Neural cell (in vitro differentiated cells): ENCODE measurements at regions not wholly inside any gene's neighbourhood (a gene's known extent, or its start where the extent isn't known, plus 50 kb on each side); places are given as distances from the start of the nearest gene placed in this dataset.

Experiments
- H2AFZ ChIP-seq: fragments of 200-600, 300-800 bp; sonication (generic), shearing (Covaris generic); 2 replicates; pipeline ENCODE4 v1.6.0; 2014; ENCODE audit warnings: low read depth, mild to moderate bottlenecking, antibody characterized with exemption, low read length, moderate library complexity
- H3F3A ChIP-seq: fragments of 200-600 bp; shearing (Covaris generic); 2 replicates; pipeline ENCODE4 v1.6.1; 2016; ENCODE audit warnings: mild to moderate bottlenecking, moderate library complexity, mixed read lengths, antibody characterized with exemption, low read length; ENCODE audit not compliant: insufficient read depth, poor library complexity, severe bottlenecking
- H3K27ac ChIP-seq: fragments of 200-600, 300-800 bp; sonication (generic), shearing (Covaris generic); 2 replicates; pipeline ENCODE4 v1.5.1; 2014; ENCODE audit warnings: mild to moderate bottlenecking, low read length, moderate library complexity
- H3K27me3 ChIP-seq: fragments of 300-800, 200-600 bp; sonication (generic), shearing (Covaris generic); 2 replicates; pipeline ENCODE4 v1.6.0; 2014; ENCODE audit warnings: mild to moderate bottlenecking, low read depth, low read length, moderate library complexity; ENCODE audit not compliant: insufficient read depth
- H3K36me3 ChIP-seq: fragments of 300-800, 200-600 bp; sonication (generic), shearing (Covaris generic); 2 replicates; pipeline ENCODE4 v1.5.1; 2014; ENCODE audit warnings: mild to moderate bottlenecking, antibody characterized with exemption, low read length, moderate library complexity; ENCODE audit not compliant: insufficient read depth
- H3K4me2 ChIP-seq: fragments of 300-800, 200-600 bp; sonication (generic), shearing (Covaris generic); 2 replicates; pipeline ENCODE4 v1.6.0; 2014; ENCODE audit warnings: mild to moderate bottlenecking, low read length
- H3K4me3 ChIP-seq: fragments of 300-800, 200-600 bp; sonication (generic), shearing (Covaris generic); 2 replicates; pipeline ENCODE4 v1.5.1; 2014; ENCODE audit warnings: mild to moderate bottlenecking, low read length, moderate library complexity
- H3K79me2 ChIP-seq: fragments of 200-600 bp; shearing (Covaris generic); replicated peaks from 2 replicates; pipeline ENCODE4 v1.6.0; 2014; ENCODE audit warnings: mild to moderate bottlenecking, low read length, moderate library complexity; ENCODE audit not compliant: insufficient read depth
- H3K9ac ChIP-seq: fragments of 300-800, 200-600 bp; sonication (generic), shearing (Covaris generic); 2 replicates; pipeline ENCODE4 v1.6.1; 2016; ENCODE audit warnings: mild to moderate bottlenecking, low read length, mixed read lengths
- H3K9me2 ChIP-seq: fragments of 200-600 bp; shearing (Covaris generic); 2 replicates; pipeline ENCODE4 v1.6.1; 2016; ENCODE audit warnings: mild to moderate bottlenecking, low read length, mixed read lengths; ENCODE audit not compliant: insufficient read depth
- H3K9me3 ChIP-seq: fragments of 200-600, 300-800 bp; sonication (generic), shearing (Covaris generic); 2 replicates; pipeline ENCODE4 v1.6.1; 2016; ENCODE audit warnings: mild to moderate bottlenecking, mixed run types, low read length, moderate library complexity, mixed read lengths
- H4K20me1 ChIP-seq: fragments of 200-600 bp; shearing (Covaris generic); 2 replicates; pipeline ENCODE4 v1.6.1; 2016; ENCODE audit warnings: mild to moderate bottlenecking, mixed run types; ENCODE audit not compliant: insufficient read depth
- EP300 ChIP-seq: fragments of 450-650 bp; conservative IDR thresholded peaks from 2 replicates; pipeline ENCODE4 v1.6.1; 2014; ENCODE audit warnings: antibody characterized with exemption, mild to moderate bottlenecking, moderate library complexity; ENCODE audit not compliant: poor library complexity, severe bottlenecking
- EZH2 ChIP-seq: fragments of 200-600, 300-800 bp; shearing (Covaris generic), sonication (generic); IDR thresholded peaks from 2 replicates; pipeline ENCODE4 v1.6.1; 2014; ENCODE audit warnings: antibody characterized with exemption, low read length, borderline replicate concordance, mild to moderate bottlenecking; ENCODE audit not compliant: insufficient read depth, poor library complexity, severe bottlenecking
- MXI1 ChIP-seq: fragments of 450-650 bp; conservative IDR thresholded peaks from 2 replicates; pipeline ENCODE4 v1.6.1; 2014; ENCODE audit warnings: antibody characterized with exemption, mild to moderate bottlenecking; ENCODE audit not compliant: poor library complexity, severe bottlenecking
- POLR2AphosphoS5 ChIP-seq: IDR thresholded peaks from 2 replicates; pipeline ENCODE4 v1.6.1; 2012
- RAD21 ChIP-seq: fragments of 450-650 bp; conservative IDR thresholded peaks from 2 replicates; pipeline ENCODE4 v1.6.1; 2014; ENCODE audit warnings: antibody characterized with exemption, mild to moderate bottlenecking, moderate library complexity
- SMC3 ChIP-seq: fragments of 450-650 bp; conservative IDR thresholded peaks from 2 replicates; pipeline ENCODE4 v1.6.1; 2014; ENCODE audit warnings: antibody characterized with exemption, mild to moderate bottlenecking, moderate library complexity; ENCODE audit not compliant: poor library complexity
- TAF1 ChIP-seq: IDR thresholded peaks from 2 replicates; pipeline ENCODE4 v1.6.1; 2012; ENCODE audit warnings: low read depth
- TF ChIP-seq, protein P1 (sequence below): IDR thresholded peaks from 2 replicates; pipeline ENCODE4 v1.6.1; 2012; ENCODE audit warnings: borderline replicate concordance
- TF ChIP-seq, protein P2 (sequence below): fragments of 450-650 bp; IDR thresholded peaks from 2 replicates; pipeline ENCODE4 v1.5.1; 2014; ENCODE audit warnings: antibody characterized with exemption, mild to moderate bottlenecking, moderate library complexity; ENCODE audit not compliant: poor library complexity, severe bottlenecking

DNA sequence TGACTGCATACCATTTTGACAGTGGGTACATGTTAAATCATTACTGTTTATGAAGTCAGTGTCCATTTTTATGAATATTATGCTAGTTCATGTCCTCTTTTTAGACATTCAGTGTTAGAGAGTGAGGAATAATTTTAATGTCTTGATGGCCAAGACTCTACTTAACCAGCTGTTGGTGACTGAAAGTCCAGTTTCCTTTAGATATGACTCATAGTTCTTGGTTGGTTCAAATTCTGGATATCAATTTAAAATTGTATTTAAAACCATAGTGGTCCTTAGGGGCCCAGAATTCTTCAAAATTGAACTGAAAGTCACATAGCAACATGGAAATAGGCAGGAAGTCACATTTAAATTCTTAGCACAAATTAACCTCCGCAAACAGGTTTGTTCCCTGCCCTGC is 196.5 kb upstream of the PRPS1L1 start:
- H3K27ac ChIP-seq, result no peak overlapping the region

DNA sequence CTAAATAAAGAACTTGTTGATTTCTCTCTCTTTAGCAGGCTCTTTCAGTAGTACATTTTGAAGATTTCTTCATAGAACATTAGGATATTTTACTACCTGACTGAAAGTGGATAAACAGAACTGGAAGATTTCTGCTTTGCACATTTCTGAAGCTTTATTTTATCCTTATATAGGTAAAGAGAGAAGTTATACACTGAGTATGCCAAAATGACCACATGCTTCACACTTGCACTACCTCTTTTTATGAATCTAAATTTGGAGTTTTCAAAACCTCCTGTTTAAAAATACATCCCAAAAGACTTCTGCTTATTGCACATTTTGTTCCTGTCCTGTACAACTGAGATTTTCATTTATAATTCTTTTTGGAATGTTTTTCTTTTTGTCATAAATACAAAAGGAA is 197.4 kb upstream of the PRPS1L1 start:
- Histone ChIP-seq H3F3A (no peaks in the 10 kb centered on the region), H3K4me2 (no peak overlapping the region), H3K9ac (no peak overlapping the region), H3K9me2 (no peaks in the 10 kb centered on the region), H4K20me1 (no peaks in the 10 kb centered on the region), H3K9me3 (no peaks in the 10 kb centered on the region), H3K27me3 (no peaks in the 10 kb centered on the region), H2AFZ (no peak overlapping the region), H3K27ac (no peak overlapping the region), H3K79me2 (no peaks in the 10 kb centered on the region), H3K36me3 (no peaks in the 10 kb centered on the region), H3K4me3 (no peak overlapping the region)
- TF ChIP-seq POLR2AphosphoS5, result no peak
- TF ChIP-seq TAF1, result no peak
- TF ChIP-seq SMC3, result no peak
- TF ChIP-seq EZH2, result no peak
- TF ChIP-seq, protein P1, sequence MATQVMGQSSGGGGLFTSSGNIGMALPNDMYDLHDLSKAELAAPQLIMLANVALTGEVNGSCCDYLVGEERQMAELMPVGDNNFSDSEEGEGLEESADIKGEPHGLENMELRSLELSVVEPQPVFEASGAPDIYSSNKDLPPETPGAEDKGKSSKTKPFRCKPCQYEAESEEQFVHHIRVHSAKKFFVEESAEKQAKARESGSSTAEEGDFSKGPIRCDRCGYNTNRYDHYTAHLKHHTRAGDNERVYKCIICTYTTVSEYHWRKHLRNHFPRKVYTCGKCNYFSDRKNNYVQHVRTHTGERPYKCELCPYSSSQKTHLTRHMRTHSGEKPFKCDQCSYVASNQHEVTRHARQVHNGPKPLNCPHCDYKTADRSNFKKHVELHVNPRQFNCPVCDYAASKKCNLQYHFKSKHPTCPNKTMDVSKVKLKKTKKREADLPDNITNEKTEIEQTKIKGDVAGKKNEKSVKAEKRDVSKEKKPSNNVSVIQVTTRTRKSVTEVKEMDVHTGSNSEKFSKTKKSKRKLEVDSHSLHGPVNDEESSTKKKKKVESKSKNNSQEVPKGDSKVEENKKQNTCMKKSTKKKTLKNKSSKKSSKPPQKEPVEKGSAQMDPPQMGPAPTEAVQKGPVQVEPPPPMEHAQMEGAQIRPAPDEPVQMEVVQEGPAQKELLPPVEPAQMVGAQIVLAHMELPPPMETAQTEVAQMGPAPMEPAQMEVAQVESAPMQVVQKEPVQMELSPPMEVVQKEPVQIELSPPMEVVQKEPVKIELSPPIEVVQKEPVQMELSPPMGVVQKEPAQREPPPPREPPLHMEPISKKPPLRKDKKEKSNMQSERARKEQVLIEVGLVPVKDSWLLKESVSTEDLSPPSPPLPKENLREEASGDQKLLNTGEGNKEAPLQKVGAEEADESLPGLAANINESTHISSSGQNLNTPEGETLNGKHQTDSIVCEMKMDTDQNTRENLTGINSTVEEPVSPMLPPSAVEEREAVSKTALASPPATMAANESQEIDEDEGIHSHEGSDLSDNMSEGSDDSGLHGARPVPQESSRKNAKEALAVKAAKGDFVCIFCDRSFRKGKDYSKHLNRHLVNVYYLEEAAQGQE, result no peak
- no peak for TF ChIP-seq EP300
- no peak for TF ChIP-seq RAD21
- TF ChIP-seq, protein P2, sequence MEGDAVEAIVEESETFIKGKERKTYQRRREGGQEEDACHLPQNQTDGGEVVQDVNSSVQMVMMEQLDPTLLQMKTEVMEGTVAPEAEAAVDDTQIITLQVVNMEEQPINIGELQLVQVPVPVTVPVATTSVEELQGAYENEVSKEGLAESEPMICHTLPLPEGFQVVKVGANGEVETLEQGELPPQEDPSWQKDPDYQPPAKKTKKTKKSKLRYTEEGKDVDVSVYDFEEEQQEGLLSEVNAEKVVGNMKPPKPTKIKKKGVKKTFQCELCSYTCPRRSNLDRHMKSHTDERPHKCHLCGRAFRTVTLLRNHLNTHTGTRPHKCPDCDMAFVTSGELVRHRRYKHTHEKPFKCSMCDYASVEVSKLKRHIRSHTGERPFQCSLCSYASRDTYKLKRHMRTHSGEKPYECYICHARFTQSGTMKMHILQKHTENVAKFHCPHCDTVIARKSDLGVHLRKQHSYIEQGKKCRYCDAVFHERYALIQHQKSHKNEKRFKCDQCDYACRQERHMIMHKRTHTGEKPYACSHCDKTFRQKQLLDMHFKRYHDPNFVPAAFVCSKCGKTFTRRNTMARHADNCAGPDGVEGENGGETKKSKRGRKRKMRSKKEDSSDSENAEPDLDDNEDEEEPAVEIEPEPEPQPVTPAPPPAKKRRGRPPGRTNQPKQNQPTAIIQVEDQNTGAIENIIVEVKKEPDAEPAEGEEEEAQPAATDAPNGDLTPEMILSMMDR, result no peak
- no peak for TF ChIP-seq MXI1

More for the DNA sequence above, 196.5 kb upstream of the PRPS1L1 start:
- Histone ChIP-seq H3K4me2 (no peak overlapping the region), H3K4me3 (no peak overlapping the region), H3K9me2 (no peaks in the 10 kb centered on the region), H3K27me3 (no peaks in the 10 kb centered on the region), H3K9ac (no peak overlapping the region), H3F3A (no peaks in the 10 kb centered on the region), H4K20me1 (no peaks in the 10 kb centered on the region), H2AFZ (no peak overlapping the region), H3K36me3 (no peaks in the 10 kb centered on the region), H3K79me2 (no peaks in the 10 kb centered on the region), H3K9me3 (no peaks in the 10 kb centered on the region)
- TF ChIP-seq EZH2 (no peak), POLR2AphosphoS5 (no peak), SMC3 (no peak), TAF1 (no peak), EP300 (no peak), RAD21 (no peak), MXI1 (no peak)
- TF ChIP-seq, protein P1, result no peak
